ENCODE measurements at regions not wholly inside any gene's neighbourhood (a gene's known extent, or its start where the extent isn't known, plus 50 kb on each side); places are given as distances from the start of the nearest gene placed in this dataset.
"Not testable (repeated sequence)": the region's sequence is repeated elsewhere in the genome, so short reads cannot be mapped to it uniquely, and the experiment has no call there.

- H3K4me3 ChIP-seq (ENCODE audit: low read depth, low read length): no peak overlapping the region
- TF ChIP-seq, protein P1, sequence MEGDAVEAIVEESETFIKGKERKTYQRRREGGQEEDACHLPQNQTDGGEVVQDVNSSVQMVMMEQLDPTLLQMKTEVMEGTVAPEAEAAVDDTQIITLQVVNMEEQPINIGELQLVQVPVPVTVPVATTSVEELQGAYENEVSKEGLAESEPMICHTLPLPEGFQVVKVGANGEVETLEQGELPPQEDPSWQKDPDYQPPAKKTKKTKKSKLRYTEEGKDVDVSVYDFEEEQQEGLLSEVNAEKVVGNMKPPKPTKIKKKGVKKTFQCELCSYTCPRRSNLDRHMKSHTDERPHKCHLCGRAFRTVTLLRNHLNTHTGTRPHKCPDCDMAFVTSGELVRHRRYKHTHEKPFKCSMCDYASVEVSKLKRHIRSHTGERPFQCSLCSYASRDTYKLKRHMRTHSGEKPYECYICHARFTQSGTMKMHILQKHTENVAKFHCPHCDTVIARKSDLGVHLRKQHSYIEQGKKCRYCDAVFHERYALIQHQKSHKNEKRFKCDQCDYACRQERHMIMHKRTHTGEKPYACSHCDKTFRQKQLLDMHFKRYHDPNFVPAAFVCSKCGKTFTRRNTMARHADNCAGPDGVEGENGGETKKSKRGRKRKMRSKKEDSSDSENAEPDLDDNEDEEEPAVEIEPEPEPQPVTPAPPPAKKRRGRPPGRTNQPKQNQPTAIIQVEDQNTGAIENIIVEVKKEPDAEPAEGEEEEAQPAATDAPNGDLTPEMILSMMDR (IDR thresholded peaks at IDR 0.05; ENCODE audit: borderline replicate concordance, insufficient read depth, low read depth, low read length): no peak
Measured at GRCh38 chr9:108397286-108397685, 458.5 kb downstream of the ACTL7B start.

GRCh38 chr9:108396611-108397010 lies 459.2 kb downstream of the ACTL7B start:
- H3K4me3 ChIP-seq (ENCODE audit: low read depth, low read length): no peak overlapping the region
- TF ChIP-seq, protein P1 (IDR thresholded peaks at IDR 0.05; ENCODE audit: borderline replicate concordance, insufficient read depth, low read depth, low read length): no peak

GRCh38 chr9:108396193-108396592 lies 459.6 kb downstream of the ACTL7B start:
- H3K4me3 ChIP-seq (ENCODE audit: low read depth, low read length): no peak overlapping the region
- TF ChIP-seq, protein P1 (IDR thresholded peaks at IDR 0.05; ENCODE audit: borderline replicate concordance, insufficient read depth, low read depth, low read length): no peak

- TF ChIP-seq, protein P1 (IDR thresholded peaks at IDR 0.05; ENCODE audit: borderline replicate concordance, insufficient read depth, low read depth, low read length): no peak
- H3K4me3 ChIP-seq (ENCODE audit: low read depth, low read length): no peak overlapping the region
Measured at GRCh38 chr9:108395421-108395820, 460.4 kb downstream of the ACTL7B start.

- no peak overlapping the region for H3K4me3 ChIP-seq (ENCODE audit: low read depth, low read length)
- TF ChIP-seq, protein P1 (IDR thresholded peaks at IDR 0.05; ENCODE audit: borderline replicate concordance, insufficient read depth, low read depth, low read length): no peak
Measured at GRCh38 chr9:108394726-108395125, 461.1 kb downstream of the ACTL7B start.

- H3K4me3 ChIP-seq (ENCODE audit: low read depth, low read length): not testable (repeated sequence)
Measured at GRCh38 chr9:108393481-108394001, 462.2 kb downstream of the ACTL7B start.

DNA sequence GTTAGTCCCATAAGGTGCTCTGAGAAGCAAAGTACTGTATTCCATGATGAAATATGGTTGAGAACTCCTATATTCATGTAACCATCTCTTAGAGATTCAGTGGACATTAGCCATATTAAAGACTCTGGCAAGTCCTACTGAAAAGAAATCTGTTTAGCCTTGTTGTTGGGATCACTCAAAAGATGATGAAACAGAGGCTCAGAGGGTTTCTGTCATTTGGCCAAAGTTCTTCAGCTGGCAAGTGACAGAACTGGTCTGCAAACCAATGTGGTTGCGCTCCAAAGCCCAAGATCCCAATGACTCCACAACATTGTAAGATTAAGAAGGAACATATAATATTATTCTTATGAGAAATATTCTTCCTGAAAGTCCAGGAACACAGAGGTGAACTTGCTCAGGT lies 462.9 kb downstream of the ACTL7B start:
- TF ChIP-seq, protein P1 (IDR thresholded peaks at IDR 0.05; ENCODE audit: borderline replicate concordance, insufficient read depth, low read depth, low read length): no peak
- H3K4me3 ChIP-seq (ENCODE audit: low read depth, low read length): no peak overlapping the region

DNA sequence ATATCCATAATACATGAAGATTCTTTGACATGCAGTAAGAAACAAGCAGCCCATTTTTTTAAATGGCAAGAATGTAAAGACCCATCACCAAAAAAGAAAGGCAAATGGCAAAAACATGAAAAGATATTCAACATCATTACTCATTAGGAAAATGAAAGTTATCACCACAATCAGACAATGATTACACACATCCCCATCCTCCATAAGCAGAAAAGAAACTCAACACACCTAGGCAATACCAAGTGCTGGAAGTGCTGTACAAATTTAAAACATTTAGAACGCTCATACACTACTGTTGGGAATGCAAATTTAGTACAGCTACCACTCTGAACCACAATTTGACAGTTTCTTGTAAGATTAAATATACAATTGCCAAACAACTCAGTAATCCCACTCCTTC lies 466.7 kb downstream of the ACTL7B start:
- no peak overlapping the region for H3K4me3 ChIP-seq (ENCODE audit: low read depth, low read length)
- TF ChIP-seq, protein P1 (IDR thresholded peaks at IDR 0.05; ENCODE audit: borderline replicate concordance, insufficient read depth, low read depth, low read length): no peak

Measured in GM12875 (cell line).